ENCODE measurements at regions not wholly inside any gene's neighbourhood (a gene's known extent, or its start where the extent isn't known, plus 50 kb on each side); places are given as distances from the start of the nearest gene placed in this dataset.

DNA sequence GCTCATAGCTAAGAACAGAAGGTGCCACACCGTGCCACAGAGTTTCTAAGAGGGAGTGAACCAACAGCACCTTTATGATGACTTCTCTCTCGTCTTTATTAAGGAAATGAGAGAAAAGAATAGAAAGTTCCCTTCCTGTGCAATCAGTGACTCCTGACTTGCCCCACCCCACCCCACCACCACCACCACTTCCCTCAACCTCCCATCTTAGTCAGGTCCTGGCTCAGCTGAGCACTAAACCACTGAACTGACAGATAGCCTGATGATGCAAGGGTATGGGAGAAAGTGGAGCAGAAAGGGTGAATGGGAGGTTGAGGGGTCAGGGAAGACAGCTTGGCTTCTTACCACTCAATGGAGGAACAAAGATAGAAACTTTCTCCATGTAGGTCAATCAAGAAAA, 75.2 kb upstream of the RMDN2 start:
- no peaks in the 10 kb centered on the region for H3K9me3 ChIP-seq (ENCODE audit: control insufficient read depth, insufficient read depth, low read depth, low read length)
- TF ChIP-seq, protein P1, sequence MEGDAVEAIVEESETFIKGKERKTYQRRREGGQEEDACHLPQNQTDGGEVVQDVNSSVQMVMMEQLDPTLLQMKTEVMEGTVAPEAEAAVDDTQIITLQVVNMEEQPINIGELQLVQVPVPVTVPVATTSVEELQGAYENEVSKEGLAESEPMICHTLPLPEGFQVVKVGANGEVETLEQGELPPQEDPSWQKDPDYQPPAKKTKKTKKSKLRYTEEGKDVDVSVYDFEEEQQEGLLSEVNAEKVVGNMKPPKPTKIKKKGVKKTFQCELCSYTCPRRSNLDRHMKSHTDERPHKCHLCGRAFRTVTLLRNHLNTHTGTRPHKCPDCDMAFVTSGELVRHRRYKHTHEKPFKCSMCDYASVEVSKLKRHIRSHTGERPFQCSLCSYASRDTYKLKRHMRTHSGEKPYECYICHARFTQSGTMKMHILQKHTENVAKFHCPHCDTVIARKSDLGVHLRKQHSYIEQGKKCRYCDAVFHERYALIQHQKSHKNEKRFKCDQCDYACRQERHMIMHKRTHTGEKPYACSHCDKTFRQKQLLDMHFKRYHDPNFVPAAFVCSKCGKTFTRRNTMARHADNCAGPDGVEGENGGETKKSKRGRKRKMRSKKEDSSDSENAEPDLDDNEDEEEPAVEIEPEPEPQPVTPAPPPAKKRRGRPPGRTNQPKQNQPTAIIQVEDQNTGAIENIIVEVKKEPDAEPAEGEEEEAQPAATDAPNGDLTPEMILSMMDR (IDR thresholded peaks at IDR 0.05), result no peak
- TF ChIP-seq, protein P2, sequence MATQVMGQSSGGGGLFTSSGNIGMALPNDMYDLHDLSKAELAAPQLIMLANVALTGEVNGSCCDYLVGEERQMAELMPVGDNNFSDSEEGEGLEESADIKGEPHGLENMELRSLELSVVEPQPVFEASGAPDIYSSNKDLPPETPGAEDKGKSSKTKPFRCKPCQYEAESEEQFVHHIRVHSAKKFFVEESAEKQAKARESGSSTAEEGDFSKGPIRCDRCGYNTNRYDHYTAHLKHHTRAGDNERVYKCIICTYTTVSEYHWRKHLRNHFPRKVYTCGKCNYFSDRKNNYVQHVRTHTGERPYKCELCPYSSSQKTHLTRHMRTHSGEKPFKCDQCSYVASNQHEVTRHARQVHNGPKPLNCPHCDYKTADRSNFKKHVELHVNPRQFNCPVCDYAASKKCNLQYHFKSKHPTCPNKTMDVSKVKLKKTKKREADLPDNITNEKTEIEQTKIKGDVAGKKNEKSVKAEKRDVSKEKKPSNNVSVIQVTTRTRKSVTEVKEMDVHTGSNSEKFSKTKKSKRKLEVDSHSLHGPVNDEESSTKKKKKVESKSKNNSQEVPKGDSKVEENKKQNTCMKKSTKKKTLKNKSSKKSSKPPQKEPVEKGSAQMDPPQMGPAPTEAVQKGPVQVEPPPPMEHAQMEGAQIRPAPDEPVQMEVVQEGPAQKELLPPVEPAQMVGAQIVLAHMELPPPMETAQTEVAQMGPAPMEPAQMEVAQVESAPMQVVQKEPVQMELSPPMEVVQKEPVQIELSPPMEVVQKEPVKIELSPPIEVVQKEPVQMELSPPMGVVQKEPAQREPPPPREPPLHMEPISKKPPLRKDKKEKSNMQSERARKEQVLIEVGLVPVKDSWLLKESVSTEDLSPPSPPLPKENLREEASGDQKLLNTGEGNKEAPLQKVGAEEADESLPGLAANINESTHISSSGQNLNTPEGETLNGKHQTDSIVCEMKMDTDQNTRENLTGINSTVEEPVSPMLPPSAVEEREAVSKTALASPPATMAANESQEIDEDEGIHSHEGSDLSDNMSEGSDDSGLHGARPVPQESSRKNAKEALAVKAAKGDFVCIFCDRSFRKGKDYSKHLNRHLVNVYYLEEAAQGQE (IDR thresholded peaks at IDR 0.05; ENCODE audit: insufficient read depth in 1 of 2, low read depth in 2 of 2, low read length in 1 of 2), result no peak
- TF ChIP-seq TCF7L2 (IDR thresholded peaks at IDR 0.05; ENCODE audit: low read depth, low read length), result no peak
- TF ChIP-seq POLR2AphosphoS5 (IDR thresholded peaks at IDR 0.05; ENCODE audit: low read depth, low read length), result no peak
- TF ChIP-seq SIN3A (IDR thresholded peaks at IDR 0.05; ENCODE audit: borderline replicate concordance, insufficient read depth, low read depth, low read length), result no peak
- peaks cover 7% of the 10 kb centered on the region for H3K27me3 ChIP-seq (ENCODE audit: control insufficient read depth, insufficient read depth, low read length)
- no peak for ATAC-seq
- in situ Hi-C loops (cut with HindIII; ENCODE audit: low pct_unique_long_range_greater_than_20kb, low sequenced_read_pairs), result no loop called here
- no peak overlapping the region for H3K27ac ChIP-seq (ENCODE audit: low read length)
- CTCF ChIA-PET, result no interaction called here
- intact Hi-C loops (cut with micrococcal nuclease; ENCODE audit: unreplicated experiment), result no loop called here
- no peaks in the 10 kb centered on the region for H3K4me1 ChIP-seq (ENCODE audit: control insufficient read depth, insufficient read depth, low read length)
- no peak overlapping the region for H3K4me3 ChIP-seq (ENCODE audit: low read depth in 2 of 2, low read length in 2 of 2)
- BruUV-seq (replicated peaks), result no TSS peak
- H3K36me3 ChIP-seq (ENCODE audit: control insufficient read depth, insufficient read depth, low read length), result no peaks in the 10 kb centered on the region
- DNase-seq (ENCODE audit: low read depth, low spot score), result no peak
- POLR2A ChIA-PET, result no interaction called here

DNA sequence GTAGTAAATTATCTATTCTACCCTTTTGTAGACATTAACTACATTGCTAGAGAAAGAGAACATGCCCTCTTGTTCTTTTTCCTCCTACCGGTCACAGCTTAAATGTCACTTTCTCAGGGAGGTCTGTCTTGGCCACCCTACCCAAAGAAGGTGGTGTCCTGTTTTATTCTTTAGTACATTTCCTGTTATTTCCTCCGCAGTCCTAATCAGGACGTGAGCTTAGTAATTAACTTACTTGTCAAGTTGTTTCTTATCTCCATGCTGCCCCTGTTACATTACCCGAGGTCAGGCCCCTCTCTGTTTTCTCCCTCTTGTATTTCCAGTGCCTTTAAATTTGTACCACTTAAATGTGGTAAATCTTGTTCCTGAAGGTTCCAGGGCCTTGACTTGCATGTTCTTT, 73.7 kb upstream of the RMDN2 start:
- in situ Hi-C loops (cut with HindIII; ENCODE audit: low pct_unique_long_range_greater_than_20kb, low sequenced_read_pairs) (no loop called here), intact Hi-C loops (cut with micrococcal nuclease; ENCODE audit: unreplicated experiment) (no loop called here)
- H3K36me3 ChIP-seq (ENCODE audit: control insufficient read depth, insufficient read depth, low read length), result no peaks in the 10 kb centered on the region
- no peak for DNase-seq (ENCODE audit: low read depth, low spot score)
- no peak for ATAC-seq
- ChIA-PET CTCF (interaction anchor here (0.6 kb wide), 1 partner anchor 681 kb away, joined by 10 read pairs; no protein-coding TSS in a partner anchor), POLR2A (no interaction called here)
- no TSS peak for BruUV-seq (replicated peaks)
- H3K4me1 ChIP-seq (ENCODE audit: control insufficient read depth, insufficient read depth, low read length), result no peaks in the 10 kb centered on the region
- TF ChIP-seq SIN3A (IDR thresholded peaks at IDR 0.05; ENCODE audit: borderline replicate concordance, insufficient read depth, low read depth, low read length) (no peak), TCF7L2 (IDR thresholded peaks at IDR 0.05; ENCODE audit: low read depth, low read length) (no peak), POLR2AphosphoS5 (IDR thresholded peaks at IDR 0.05; ENCODE audit: low read depth, low read length) (no peak)
- TF ChIP-seq, protein P1 (IDR thresholded peaks at IDR 0.05), result no peak
- TF ChIP-seq, protein P2 (IDR thresholded peaks at IDR 0.05; ENCODE audit: insufficient read depth in 1 of 2, low read depth in 2 of 2, low read length in 1 of 2), result no peak
- peaks cover 7% of the 10 kb centered on the region for H3K27me3 ChIP-seq (ENCODE audit: control insufficient read depth, insufficient read depth, low read length)
- no peaks in the 10 kb centered on the region for H3K9me3 ChIP-seq (ENCODE audit: control insufficient read depth, insufficient read depth, low read depth, low read length)
- no peak overlapping the region for H3K27ac ChIP-seq (ENCODE audit: low read length)
- no peak overlapping the region for H3K4me3 ChIP-seq (ENCODE audit: low read depth in 2 of 2, low read length in 2 of 2)
